ENCODE measurements at regions not wholly inside any gene's neighbourhood (a gene's known extent, or its start where the extent isn't known, plus 50 kb on each side); places are given as distances from the start of the nearest gene placed in this dataset.

- DNase-seq = no peak
Observed at GRCh38 chr1:110816945-110817344, 56.0 kb upstream of the CD53 start.

- DNase-seq = no peak
Observed at GRCh38 chr1:110811529-110811928, 61.4 kb upstream of the CD53 start.

GRCh38 chr1:110800079-110800478, 72.9 kb upstream of the CD53 start:
- DNase-seq = no peak

GRCh38 chr1:110798691-110799256, 74.2 kb upstream of the CD53 start:
- peak; percentile 90 for DNase-seq

- DNase-seq = no peak
Observed at GRCh38 chr1:110788673-110789072, 84.3 kb upstream of the CD53 start.

GRCh38 chr1:110787328-110788071, 85.4 kb upstream of the CD53 start:
- no peak for DNase-seq

GRCh38 chr1:110786802-110787327, 86.1 kb upstream of the CD53 start:
- no peak for DNase-seq

GRCh38 chr1:110785612-110786011, 87.3 kb upstream of the CD53 start:
- DNase-seq = no peak

- no peak for DNase-seq
Observed at GRCh38 chr1:110785055-110785454, 87.9 kb upstream of the CD53 start.

- no peak for DNase-seq
Observed at GRCh38 chr1:110783292-110783918, 89.5 kb upstream of the CD53 start.

- DNase-seq = no peak
Observed at GRCh38 chr1:110781525-110781924, 91.4 kb upstream of the CD53 start.

- DNase-seq = peak; percentile 12
Observed at GRCh38 chr1:110780600-110781484, 92.1 kb upstream of the CD53 start.

GRCh38 chr1:110779636-110780035, 93.3 kb upstream of the CD53 start:
- no peak for DNase-seq

- DNase-seq = no peak
Observed at GRCh38 chr1:110778821-110779220, 94.1 kb upstream of the CD53 start.

- no peak for DNase-seq
Observed at GRCh38 chr1:110777228-110777627, 95.7 kb upstream of the CD53 start.

GRCh38 chr1:110774398-110774797, 98.5 kb upstream of the CD53 start:
- no peak for DNase-seq

GRCh38 chr1:110773813-110774212, 99.1 kb upstream of the KCNA3 start:
- DNase-seq = no peak

- no peak for DNase-seq
Observed at GRCh38 chr1:110771245-110772022, 96.7 kb upstream of the KCNA3 start.

- no peak for DNase-seq
Observed at GRCh38 chr1:110770832-110771231, 96.1 kb upstream of the KCNA3 start.

- DNase-seq = no peak
Observed at GRCh38 chr1:110768605-110769004, 93.9 kb upstream of the KCNA3 start.

GRCh38 chr1:110766336-110766647, 91.6 kb upstream of the KCNA3 start:
- DNase-seq = no peak

- no peak for DNase-seq
Observed at GRCh38 chr1:110765640-110766335, 91.0 kb upstream of the KCNA3 start.
